Rectal smooth muscle tissue (tissue), 1 donor: ENCODE measurements at regions not wholly inside any gene's neighbourhood (a gene's known extent, or its start where the extent isn't known, plus 50 kb on each side); places are given as distances from the start of the nearest gene placed in this dataset.
"Not testable (repeated sequence)": the region's sequence is repeated elsewhere in the genome, so short reads cannot be mapped to it uniquely, and the experiment has no call there.

Experiments
- H3K27ac ChIP-seq: one replicate; pipeline ENCODE4 v1.7.0; 2013; ENCODE audit warnings: low read depth, low read length, inconsistent platforms
- H3K27me3 ChIP-seq: one replicate; pipeline ENCODE4 v1.7.0; 2013; ENCODE audit warnings: low read length; ENCODE audit not compliant: control insufficient read depth, insufficient read depth
- H3K36me3 ChIP-seq: one replicate; pipeline ENCODE4 v1.7.0; 2013; ENCODE audit warnings: low read length; ENCODE audit not compliant: control insufficient read depth, insufficient read depth
- H3K4me1 ChIP-seq: one replicate; pipeline ENCODE4 v1.7.0; 2013; ENCODE audit warnings: low read length; ENCODE audit not compliant: control insufficient read depth, insufficient read depth
- H3K4me3 ChIP-seq: one replicate; pipeline ENCODE4 v1.7.0; 2013; ENCODE audit warnings: low read length
- H3K9ac ChIP-seq: one replicate; pipeline ENCODE4 v1.7.0; 2013; ENCODE audit warnings: low read length

- no peak overlapping the region for H3K27ac ChIP-seq
Observed at GRCh38 chr6:22112461-22112860, 184.4 kb downstream of the PRL start.

GRCh38 chr6:22113026-22113766 lies 183.6 kb downstream of the PRL start:
- no peak overlapping the region for H3K9ac ChIP-seq
- H3K36me3 ChIP-seq, result no peaks in the 10 kb centered on the region
- peak overlapping the region; percentile 3 for H3K4me3 ChIP-seq
- no peaks in the 10 kb centered on the region for H3K4me1 ChIP-seq
- H3K27me3 ChIP-seq, result no peaks in the 10 kb centered on the region
- H3K27ac ChIP-seq, result no peak overlapping the region

More at GRCh38 chr6:22112461-22112860, 184.4 kb downstream of the PRL start:
- H3K4me3 ChIP-seq, result no peak overlapping the region
- no peaks in the 10 kb centered on the region for H3K36me3 ChIP-seq
- no peak overlapping the region for H3K9ac ChIP-seq
- no peaks in the 10 kb centered on the region for H3K4me1 ChIP-seq
- no peaks in the 10 kb centered on the region for H3K27me3 ChIP-seq

- Histone ChIP-seq H3K36me3 (no peaks in the 10 kb centered on the region), H3K27me3 (no peaks in the 10 kb centered on the region), H3K4me3 (no peak overlapping the region), H3K4me1 (no peaks in the 10 kb centered on the region), H3K9ac (no peak overlapping the region), H3K27ac (no peak overlapping the region)
Observed at GRCh38 chr6:22115559-22115958, 181.3 kb downstream of the PRL start.

- H3K9ac ChIP-seq, result no peak overlapping the region
- H3K4me1 ChIP-seq, result no peaks in the 10 kb centered on the region
- H3K27ac ChIP-seq, result no peak overlapping the region
- H3K4me3 ChIP-seq, result no peak overlapping the region
- no peaks in the 10 kb centered on the region for H3K36me3 ChIP-seq
- H3K27me3 ChIP-seq, result no peaks in the 10 kb centered on the region
Observed at GRCh38 chr6:22117631-22118030, 179.2 kb downstream of the PRL start.

- H3K27ac ChIP-seq, result no peak overlapping the region
Observed at GRCh38 chr6:22119500-22119899, 177.3 kb downstream of the PRL start.

GRCh38 chr6:22124756-22125155 lies 172.1 kb downstream of the PRL start:
- H3K36me3 ChIP-seq, result no peaks in the 10 kb centered on the region

More at GRCh38 chr6:22119500-22119899, 177.3 kb downstream of the PRL start:
- Histone ChIP-seq H3K9ac (no peak overlapping the region), H3K4me3 (no peak overlapping the region), H3K27me3 (no peaks in the 10 kb centered on the region), H3K36me3 (no peaks in the 10 kb centered on the region), H3K4me1 (no peaks in the 10 kb centered on the region)

GRCh38 chr6:22126910-22127309 lies 169.9 kb downstream of the PRL start:
- Histone ChIP-seq H3K4me1 (no peaks in the 10 kb centered on the region), H3K36me3 (no peaks in the 10 kb centered on the region), H3K27me3 (no peaks in the 10 kb centered on the region), H3K4me3 (no peak overlapping the region), H3K9ac (no peak overlapping the region), H3K27ac (no peak overlapping the region)

More at GRCh38 chr6:22124756-22125155, 172.1 kb downstream of the PRL start:
- Histone ChIP-seq H3K9ac (no peak overlapping the region), H3K4me3 (no peak overlapping the region), H3K4me1 (no peaks in the 10 kb centered on the region), H3K27ac (no peak overlapping the region), H3K27me3 (no peaks in the 10 kb centered on the region)

- H3K36me3 ChIP-seq, result no peaks in the 10 kb centered on the region
- no peak overlapping the region for H3K27ac ChIP-seq
- H3K4me3 ChIP-seq, result no peak overlapping the region
- no peaks in the 10 kb centered on the region for H3K27me3 ChIP-seq
- no peak overlapping the region for H3K9ac ChIP-seq
- H3K4me1 ChIP-seq, result no peaks in the 10 kb centered on the region
Observed at GRCh38 chr6:22129751-22130150, 167.1 kb downstream of the PRL start.

- no peaks in the 10 kb centered on the region for H3K36me3 ChIP-seq
- H3K27me3 ChIP-seq, result no peaks in the 10 kb centered on the region
- H3K27ac ChIP-seq, result no peak overlapping the region
- H3K4me3 ChIP-seq, result no peak overlapping the region
- H3K4me1 ChIP-seq, result no peaks in the 10 kb centered on the region
- H3K9ac ChIP-seq, result no peak overlapping the region
Observed at GRCh38 chr6:22132656-22133055, 164.2 kb downstream of the PRL start.

- Histone ChIP-seq H3K36me3 (no peaks in the 10 kb centered on the region), H3K4me3 (no peak overlapping the region), H3K27ac (no peak overlapping the region), H3K9ac (no peak overlapping the region), H3K4me1 (no peaks in the 10 kb centered on the region), H3K27me3 (no peaks in the 10 kb centered on the region)
Observed at GRCh38 chr6:22133357-22133756, 163.5 kb downstream of the PRL start.

- no peaks in the 10 kb centered on the region for H3K27me3 ChIP-seq
- no peak overlapping the region for H3K4me3 ChIP-seq
- no peaks in the 10 kb centered on the region for H3K36me3 ChIP-seq
- no peak overlapping the region for H3K27ac ChIP-seq
- no peak overlapping the region for H3K9ac ChIP-seq
- H3K4me1 ChIP-seq, result no peaks in the 10 kb centered on the region
Observed at GRCh38 chr6:22134308-22134707, 162.5 kb downstream of the PRL start.

- no peaks in the 10 kb centered on the region for H3K36me3 ChIP-seq
- no peak overlapping the region for H3K27ac ChIP-seq
- H3K4me1 ChIP-seq, result no peaks in the 10 kb centered on the region
- H3K9ac ChIP-seq, result no peak overlapping the region
- no peaks in the 10 kb centered on the region for H3K27me3 ChIP-seq
- H3K4me3 ChIP-seq, result no peak overlapping the region
Observed at GRCh38 chr6:22135395-22135794, 161.4 kb downstream of the PRL start.

- H3K27ac ChIP-seq, H3K36me3 ChIP-seq, H3K27me3 ChIP-seq, H3K9ac ChIP-seq, H3K4me3 ChIP-seq: not testable (repeated sequence)
- peaks cover 14% of the 10 kb centered on the region for H3K4me1 ChIP-seq
Observed at GRCh38 chr6:22140736-22141135, 156.1 kb downstream of the PRL start.
